H1 (cell line): ENCODE measurements at regions not wholly inside any gene's neighbourhood (a gene's known extent, or its start where the extent isn't known, plus 50 kb on each side); places are given as distances from the start of the nearest gene placed in this dataset.

Experiments
- CTCF ChIA-PET: fragments of 300-600 bp; sonication (Branson Sonifier 250); formaldehyde crosslinking; loops from one replicate; lab custom pipeline; 2021; ENCODE audit not compliant: partially characterized antibody; lab: Charles Lee
- POLR2A ChIA-PET: fragments of 300-600 bp; sonication (Branson Sonifier 250); formaldehyde crosslinking; loops from one replicate; lab custom pipeline; 2021; ENCODE audit warnings: inconsistent platforms; ENCODE audit not compliant: partially characterized antibody; lab: Charles Lee
- DNase-seq, 2 experiments: peaks; one replicate each; pipeline versions ENCODE4 v3.0.0 to v3.0.0-alpha.2; 2010 to 2022; ENCODE audit warnings: low spot score in 2 of 2, low read depth in 1 of 2, mixed read lengths in 1 of 2
- FAIRE-seq: peaks from 2 replicates; lab custom pipeline; 2011; peaks lifted over from hg19 to GRCh38; lab: Jason Lieb, UNC
- H2AFZ ChIP-seq: 2 replicates; pipeline ENCODE4 v1.8.1; 2012; ENCODE audit warnings: low read length, inconsistent platforms
- H2AK5ac ChIP-seq: 2 replicates; pipeline ENCODE4 v1.6.1; 2013; ENCODE audit warnings: low read depth, low read length
- H2BK120ac ChIP-seq: replicated peaks from 2 replicates; pipeline ENCODE3; 2013; ENCODE audit warnings: low read depth, low read length, inconsistent platforms
- H2BK12ac ChIP-seq: 2 replicates; pipeline ENCODE4 v1.6.1; 2013; ENCODE audit warnings: low read depth, low read length
- H2BK15ac ChIP-seq: 2 replicates; pipeline ENCODE4 v1.6.1; 2013; ENCODE audit warnings: low read length
- H2BK20ac ChIP-seq: 2 replicates; pipeline ENCODE4 v1.6.1; 2013; ENCODE audit warnings: low read length
- H2BK5ac ChIP-seq: 2 replicates; pipeline ENCODE4 v1.6.1; 2013; ENCODE audit warnings: low read depth, low read length
- H3K14ac ChIP-seq: 2 replicates; pipeline ENCODE4 v1.6.1; 2013; ENCODE audit warnings: inconsistent platforms; ENCODE audit not compliant: insufficient read length
- H3K18ac ChIP-seq: 2 replicates; pipeline ENCODE4 v1.6.1; 2013; ENCODE audit warnings: low read length; ENCODE audit errors: extremely low read depth
- H3K23ac ChIP-seq: 2 replicates; pipeline ENCODE4 v1.6.1; 2013; ENCODE audit warnings: inconsistent platforms; ENCODE audit not compliant: insufficient read length
- H3K23me2 ChIP-seq: 2 replicates; pipeline ENCODE4 v1.6.1; 2013; ENCODE audit warnings: low read depth, low read length
- H3K27ac ChIP-seq: 2 replicates; pipeline ENCODE4 v1.6.1; 2011; ENCODE audit warnings: low read depth, low read length, inconsistent platforms
- H3K27me3 ChIP-seq, 4 experiments: replicated peaks in 1 of 4; 1 replicate in 1 of 4; 2 replicates in 3 of 4; pipeline versions ENCODE4 v1.6.1 to v1.8.1; 2011 to 2013; ENCODE audit warnings: low read length in 3 of 4, mild to moderate bottlenecking in 3 of 4, inconsistent platforms in 2 of 4, mixed read lengths in 2 of 4, moderate library complexity in 1 of 4; ENCODE audit not compliant: control insufficient read depth in 3 of 4, insufficient read depth in 3 of 4; ENCODE audit errors: extremely low read depth in 1 of 4
- H3K36me3 ChIP-seq, 4 experiments: 2 replicates each; pipeline versions ENCODE4 v1.6.1 to v1.8.1; 2011 to 2013; ENCODE audit warnings: mild to moderate bottlenecking in 4 of 4, low read length in 3 of 4, moderate library complexity in 2 of 4, control low read depth in 1 of 4, inconsistent platforms in 1 of 4; ENCODE audit not compliant: insufficient read depth in 4 of 4, control insufficient read depth in 2 of 4
- H3K4ac ChIP-seq: replicated peaks from 2 replicates; pipeline ENCODE3; 2013; ENCODE audit warnings: low read length, low read depth, mixed read lengths, inconsistent platforms; ENCODE audit not compliant: insufficient read length
- H3K4me1 ChIP-seq, 4 experiments: replicated peaks in 1 of 4; 1 replicate in 1 of 4; 2 replicates in 3 of 4; pipeline versions ENCODE4 v1.6.1 to v1.8.1; 2011 to 2013; ENCODE audit warnings: low read length in 3 of 4, inconsistent platforms in 2 of 4, mixed read lengths in 1 of 4; ENCODE audit not compliant: insufficient read depth in 4 of 4, control insufficient read depth in 3 of 4
- H3K4me2 ChIP-seq, 2 experiments: 2 replicates each; pipeline versions ENCODE4 v1.6.1 to v1.8.1; 2011 to 2013; ENCODE audit warnings: low read depth in 2 of 2, low read length in 2 of 2, control low read depth in 1 of 2, inconsistent platforms in 1 of 2, mild to moderate bottlenecking in 1 of 2; ENCODE audit not compliant: insufficient read depth in 1 of 2
- H3K4me3 ChIP-seq, 4 experiments: fragments of 200-600, 300-600 bp in 1 of 4; sonication (generic), shearing (Covaris generic), sonication (Bioruptor Twin) in 1 of 4; 2 replicates each; pipeline versions ENCODE4 v1.5.1 to v1.8.1; 2011 to 2016; ENCODE audit warnings: low read length in 4 of 4, low read depth in 3 of 4, control low read depth in 2 of 4, inconsistent platforms in 2 of 4, mild to moderate bottlenecking in 2 of 4, mixed read lengths in 1 of 4, moderate library complexity in 1 of 4; ENCODE audit not compliant: insufficient read depth in 2 of 4; ENCODE audit errors: extremely low read depth in 1 of 4
- H3K56ac ChIP-seq: replicated peaks from 2 replicates; pipeline ENCODE3; 2013; ENCODE audit warnings: low read depth, mild to moderate bottlenecking, mixed read lengths, low read length, inconsistent platforms; ENCODE audit not compliant: insufficient read length
- H3K79me1 ChIP-seq: 2 replicates; pipeline ENCODE4 v1.6.1; 2013; ENCODE audit warnings: low read depth, low read length, control low read depth
- H3K79me2 ChIP-seq, 2 experiments: 2 replicates each; pipeline versions ENCODE4 v1.6.1 to v1.8.1; 2012 to 2013; ENCODE audit warnings: low read length in 2 of 2, mild to moderate bottlenecking in 2 of 2, inconsistent platforms in 1 of 2; ENCODE audit not compliant: insufficient read depth in 2 of 2, control insufficient read depth in 1 of 2
- H3K9ac ChIP-seq, 4 experiments: replicated peaks in 1 of 4; 1 replicate in 1 of 4; 2 replicates in 3 of 4; pipeline versions ENCODE4 v1.6.1 to v1.8.1; 2011 to 2013; ENCODE audit warnings: low read depth in 3 of 4, low read length in 3 of 4, control low read depth in 2 of 4, mild to moderate bottlenecking in 2 of 4, moderate library complexity in 2 of 4, inconsistent platforms in 1 of 4; ENCODE audit errors: extremely low read depth in 1 of 4
- H3K9me3 ChIP-seq, 2 experiments: 2 replicates each; pipeline versions ENCODE4 v1.6.1 to v1.8.1; 2012 to 2013; ENCODE audit warnings: mild to moderate bottlenecking in 2 of 2, moderate library complexity in 2 of 2, control low read depth in 1 of 2, inconsistent platforms in 1 of 2, low read depth in 1 of 2, low read length in 1 of 2, mixed read lengths in 1 of 2; ENCODE audit not compliant: insufficient read depth in 2 of 2
- H4K20me1 ChIP-seq, 2 experiments: replicated peaks in 1 of 2; 2 replicates each; pipeline versions ENCODE3 to v1.8.1; 2011 to 2013; ENCODE audit warnings: inconsistent platforms in 2 of 2, low read length in 2 of 2, mild to moderate bottlenecking in 1 of 2; ENCODE audit not compliant: insufficient read depth in 2 of 2, control insufficient read depth in 1 of 2
- H4K5ac ChIP-seq: 2 replicates; pipeline ENCODE4 v1.6.1; 2013; ENCODE audit warnings: low read length, low read depth, mixed read lengths, inconsistent platforms; ENCODE audit not compliant: insufficient read length
- H4K8ac ChIP-seq: 2 replicates; pipeline ENCODE4 v1.8.0; 2013; ENCODE audit warnings: mild to moderate bottlenecking, moderate library complexity, low read length, inconsistent platforms; ENCODE audit not compliant: insufficient read depth; ENCODE audit errors: extremely low read depth
- H4K91ac ChIP-seq: replicated peaks from 2 replicates; pipeline ENCODE3; 2013; ENCODE audit warnings: low read length, mixed read lengths, inconsistent platforms; ENCODE audit not compliant: insufficient read length
- CBX5 ChIP-seq: fragments of 300-800, 300-1000 bp; sonication (generic); IDR thresholded peaks from 2 replicates; pipeline ENCODE4 v1.7.1; 2016; ENCODE audit warnings: antibody characterized with exemption, low read length, low read depth
- CTBP2 ChIP-seq: IDR thresholded peaks from 2 replicates; pipeline ENCODE4 v1.7.0; 2011; ENCODE audit warnings: borderline replicate concordance, mild to moderate bottlenecking, moderate library complexity, mixed read lengths, low read length; ENCODE audit not compliant: insufficient read depth, insufficient read length
- EZH2 ChIP-seq: fragments of 200-600 bp; sonication (generic); IDR thresholded peaks from 2 replicates; pipeline ENCODE4 v1.7.1; 2012; ENCODE audit warnings: low read depth, mild to moderate bottlenecking, moderate library complexity, low read length, inconsistent platforms; ENCODE audit not compliant: severe bottlenecking
- FOSL1 ChIP-seq: IDR thresholded peaks from 2 replicates; pipeline ENCODE4 v1.6.1; 2011; ENCODE audit warnings: mild to moderate bottlenecking, low read depth, low read length, moderate library complexity; ENCODE audit not compliant: insufficient read depth
- KDM4A ChIP-seq: IDR thresholded peaks from one replicate; pipeline ENCODE4 v1.7.1; 2012; ENCODE audit warnings: low read depth, mild to moderate bottlenecking, moderate library complexity, low read length, inconsistent platforms; ENCODE audit not compliant: severe bottlenecking
- NANOG ChIP-seq: IDR thresholded peaks from 2 replicates; pipeline ENCODE4 v1.6.1; 2011; ENCODE audit warnings: low read length, low read depth, mild to moderate bottlenecking, inconsistent platforms; ENCODE audit not compliant: insufficient read depth, poor library complexity, severe bottlenecking
- POU5F1 ChIP-seq: IDR thresholded peaks from 2 replicates; pipeline ENCODE4 v1.6.1; 2011; ENCODE audit warnings: low read depth, mild to moderate bottlenecking, low read length, moderate library complexity
- RAD21 ChIP-seq, 2 experiments: IDR thresholded peaks in 1 of 2; conservative IDR thresholded peaks in 1 of 2; 2 replicates each; pipeline ENCODE4 v1.6.1; 2011; ENCODE audit warnings: low read depth in 2 of 2, low read length in 2 of 2, improper control_type of control experiment in 1 of 2, inconsistent platforms in 1 of 2, mild to moderate bottlenecking in 1 of 2, moderate library complexity in 1 of 2
- RBBP5 ChIP-seq: IDR thresholded peaks from 2 replicates; pipeline ENCODE4 v1.7.1; 2012; ENCODE audit warnings: low read depth, mild to moderate bottlenecking, inconsistent platforms, low read length, moderate library complexity, borderline replicate concordance
- RXRA ChIP-seq: IDR thresholded peaks from 2 replicates; pipeline ENCODE4 v1.6.1; 2011; ENCODE audit warnings: low read depth, mild to moderate bottlenecking, low read length, moderate library complexity; ENCODE audit not compliant: insufficient read depth
- SRF ChIP-seq: IDR thresholded peaks from 2 replicates; pipeline ENCODE4 v1.6.1; 2011; ENCODE audit warnings: mild to moderate bottlenecking, low read depth, low read length, moderate library complexity
- TAF1 ChIP-seq: IDR thresholded peaks from 2 replicates; pipeline ENCODE4 v1.6.1; 2011; ENCODE audit warnings: mild to moderate bottlenecking, low read depth, low read length
- TCF12 ChIP-seq: IDR thresholded peaks from 2 replicates; pipeline ENCODE4 v1.6.1; 2011; ENCODE audit warnings: low read depth, mild to moderate bottlenecking, low read length
- WGBS, 2 experiments: shearing (Covaris generic) in 1 of 2; methylation state at CpG; one replicate each; pipeline versions ENCODE4 v1.1.6 to v1.1.7; 2013 to 2015; ENCODE audit warnings: low lambda C conversion rate in 2 of 2, mixed read lengths in 2 of 2, inconsistent platforms in 1 of 2, low coverage in 1 of 2, missing lambda C conversion rate in 1 of 2; ENCODE audit not compliant: insufficient replicate concordance in 2 of 2, insufficient coverage in 1 of 2, insufficient read length in 1 of 2; ENCODE audit errors: extremely low coverage in 1 of 2, missing lambda C conversion rate in 1 of 2; 5-methylcytosine and 5-hydroxymethylcytosine counted together
- TF ChIP-seq, protein P1 (sequence below): IDR thresholded peaks from 2 replicates; pipeline ENCODE4 v1.6.1; 2012; ENCODE audit warnings: inconsistent platforms

DNA sequence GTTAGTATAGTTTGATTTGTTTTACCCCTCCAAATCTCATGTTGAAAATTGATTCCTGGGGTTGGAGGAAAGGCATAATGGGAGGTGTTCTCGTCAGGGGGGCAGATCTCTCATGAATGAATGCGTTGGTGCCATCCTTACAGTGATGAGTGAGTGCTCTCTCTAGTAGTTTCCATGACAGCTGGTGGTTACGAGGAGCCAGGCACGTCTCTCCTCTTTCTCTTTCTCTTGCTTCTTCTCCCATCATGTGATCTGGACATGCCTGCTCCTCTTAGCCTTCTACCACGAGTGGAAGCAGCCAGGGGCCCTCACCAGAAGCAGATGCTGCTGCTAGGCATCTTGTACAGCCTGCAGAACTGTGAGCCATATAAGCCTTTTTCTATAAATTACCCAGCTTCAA is 454.1 kb downstream of the EFNA5 start:
- POLR2A ChIA-PET = no interaction called here
- H4K5ac ChIP-seq = no peak overlapping the region
- no peaks in the 10 kb centered on the region for H3K79me2 ChIP-seq
- no peak for DNase-seq
- CTCF ChIA-PET = interaction anchor here (0.6 to 1.3 kb wide), 4 partner anchors 8 to 260 kb away, joined by 3 read pairs; no protein-coding TSS in a partner anchor
- 76% methylated on average over 5 of the region's 5 CpGs; no CpG with 5 or more reads in 1 of the 2 experiments for WGBS, 2 experiments
- H2BK12ac ChIP-seq = no peak overlapping the region
- H4K91ac ChIP-seq = no peak overlapping the region
- H2BK20ac ChIP-seq = no peak overlapping the region
- no peak overlapping the region for H2AK5ac ChIP-seq
- no peak overlapping the region for H3K4me2 ChIP-seq
- no peaks in the 10 kb centered on the region for H3K23me2 ChIP-seq
- no peak for FAIRE-seq
- H3K9me3 ChIP-seq = no peaks in the 10 kb centered on the region
- no peak overlapping the region for H3K56ac ChIP-seq
- H2BK15ac ChIP-seq = no peak overlapping the region
- H4K20me1 ChIP-seq = no peaks in the 10 kb centered on the region
- no peak overlapping the region for H4K8ac ChIP-seq
- H2BK120ac ChIP-seq = no peak overlapping the region
- H2BK5ac ChIP-seq = no peak overlapping the region
- no peak overlapping the region for H3K18ac ChIP-seq
- H3K36me3 ChIP-seq = no peaks in the 10 kb centered on the region
- no peak overlapping the region for H3K27ac ChIP-seq
- no peak overlapping the region for H3K4ac ChIP-seq
- H3K4me3 ChIP-seq = no peak overlapping the region
- H3K27me3 ChIP-seq = peaks cover 0 to 3% (median 1%) of the 10 kb centered on the region in 4 experiments; a peak in 2 of 7 replicates
- H3K79me1 ChIP-seq = no peaks in the 10 kb centered on the region
- H3K23ac ChIP-seq = no peak overlapping the region
- no peak overlapping the region for H3K14ac ChIP-seq
- H3K9ac ChIP-seq = no peak overlapping the region
- H3K4me1 ChIP-seq = no peaks in the 10 kb centered on the region
- H2AFZ ChIP-seq = no peak overlapping the region
- TF ChIP-seq RAD21 (IDR thresholded peaks at IDR 0.05 in 1 of 2, conservative IDR thresholded peaks at IDR 0.05 in 1 of 2; ENCODE audit: low read depth in 2 of 2, low read length in 2 of 2) = no peak
- TF ChIP-seq CBX5 = no peak
- no peak for TF ChIP-seq RXRA
- TF ChIP-seq NANOG = no peak
- TF ChIP-seq FOSL1 = no peak
- TF ChIP-seq TCF12 = no peak
- no peak for TF ChIP-seq KDM4A
- no peak for TF ChIP-seq POU5F1
- TF ChIP-seq TAF1 = no peak
- TF ChIP-seq RBBP5 = no peak
- no peak for TF ChIP-seq EZH2
- no peak for TF ChIP-seq SRF
- TF ChIP-seq, protein P1, sequence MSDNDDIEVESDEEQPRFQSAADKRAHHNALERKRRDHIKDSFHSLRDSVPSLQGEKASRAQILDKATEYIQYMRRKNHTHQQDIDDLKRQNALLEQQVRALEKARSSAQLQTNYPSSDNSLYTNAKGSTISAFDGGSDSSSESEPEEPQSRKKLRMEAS = no peak
- no peak for TF ChIP-seq CTBP2
